GM12891 (cell line): ENCODE measurements at regions not wholly inside any gene's neighbourhood (a gene's known extent, or its start where the extent isn't known, plus 50 kb on each side); places are given as distances from the start of the nearest gene placed in this dataset.

ENCODE experiments used
- PAX5 ChIP-seq: IDR thresholded peaks from 2 replicates; pipeline ENCODE4 v1.6.1; 2011; ENCODE audit warnings: low read length, moderate library complexity, mild to moderate bottlenecking; ENCODE audit not compliant: insufficient read depth, severe bottlenecking
- POLR2A ChIP-seq: IDR thresholded peaks from 2 replicates; pipeline ENCODE4 v1.6.1; 2011; ENCODE audit warnings: low read depth, low read length, control low read depth
- POLR2AphosphoS5 ChIP-seq: IDR thresholded peaks from 2 replicates; pipeline ENCODE4 v1.6.1; 2011; ENCODE audit warnings: low read depth, low read length, control low read depth
- POU2F2 ChIP-seq: IDR thresholded peaks from 2 replicates; pipeline ENCODE4 v1.6.1; 2011; ENCODE audit warnings: low read depth, mild to moderate bottlenecking, control low read depth, low read length, moderate library complexity
- SPI1 ChIP-seq: IDR thresholded peaks from 2 replicates; pipeline ENCODE4 v1.6.1; 2011; ENCODE audit warnings: low read depth, low read length, control low read depth
- TAF1 ChIP-seq: IDR thresholded peaks from 2 replicates; pipeline ENCODE4 v1.6.1; 2011; ENCODE audit warnings: low read depth, low read length, control low read depth

GRCh38 chr12:108033090-108033489, 96.0 kb upstream of the WSCD2 start:
- no peak for TF ChIP-seq POLR2AphosphoS5
- TF ChIP-seq TAF1 = no peak
- TF ChIP-seq POLR2A = no peak
- TF ChIP-seq SPI1 = no peak
- no peak for TF ChIP-seq PAX5
- TF ChIP-seq POU2F2 = no peak
